Vagina (tissue), 2 donors: ENCODE measurements at regions not wholly inside any gene's neighbourhood (a gene's known extent, or its start where the extent isn't known, plus 50 kb on each side); places are given as distances from the start of the nearest gene placed in this dataset.

ENCODE experiments used
- DNase-seq, 2 donors: peaks; one replicate each; pipeline ENCODE4 v3.0.0-alpha.2; 2017; ENCODE audit errors: extremely low spot score in 2 of 2
- H3K27ac ChIP-seq: fragments of 200-600 bp; sonication (generic); one replicate; pipeline ENCODE4 v1.5.1; 2019
- H3K27me3 ChIP-seq: fragments of 200-600 bp; sonication (generic); one replicate; pipeline ENCODE4 v1.5.1; 2019
- H3K36me3 ChIP-seq, 2 donors: fragments of 200-600 bp; sonication (generic); one replicate each; pipeline ENCODE4 v1.5.1; 2017 to 2019
- H3K4me1 ChIP-seq: fragments of 200-600 bp; sonication (generic); one replicate; pipeline ENCODE4 v1.5.1; 2019
- H3K4me3 ChIP-seq, 2 donors: fragments of 200-600 bp; sonication (generic); 1 replicate in 1 of 2; 2 replicates in 1 of 2; pipeline ENCODE4 v1.5.1; 2016 to 2019
- H3K9me3 ChIP-seq: fragments of 200-600 bp; sonication (generic); one replicate; pipeline ENCODE4 v1.5.1; 2019
- CTCF ChIP-seq, 3 experiments: fragments of 450-650 bp in 2 of 3; fragments of 200-600 bp in 1 of 3; sonication (generic) in 1 of 3; IDR thresholded peaks; one replicate each; pipeline ENCODE4 v1.5.1; 2017 to 2019; ENCODE audit warnings: antibody characterized with exemption in 3 of 3, mild to moderate bottlenecking in 2 of 3, moderate library complexity in 2 of 3
- POLR2A ChIP-seq, 2 donors: fragments of 450-650 bp; IDR thresholded peaks; one replicate each; pipeline ENCODE4 v1.6.1; 2017; ENCODE audit warnings: antibody characterized with exemption in 2 of 2, mild to moderate bottlenecking in 2 of 2, moderate library complexity in 2 of 2
- POLR2AphosphoS5 ChIP-seq, 2 donors: sonication (generic); formaldehyde crosslinking; IDR thresholded peaks; one replicate each; pipeline ENCODE4 v1.9.0; 2017; ENCODE audit warnings: antibody characterized with exemption in 2 of 2, mild to moderate bottlenecking in 2 of 2, low read depth in 1 of 2; ENCODE audit not compliant: insufficient read depth in 1 of 2
- intact Hi-C: fragments of 100-400 bp; cut with DNase I; formaldehyde crosslinking; loops from one replicate; pipeline ENCODE4 v1.15.1; 2023

- Histone ChIP-seq H3K27ac (no peak overlapping the region), H3K9me3 (no peaks in the 10 kb centered on the region), H3K36me3 (no peaks in the 10 kb centered on the region), H3K27me3 (no peaks in the 10 kb centered on the region), H3K4me1 (no peaks in the 10 kb centered on the region), H3K4me3 (no peak overlapping the region)
- no peak for TF ChIP-seq POLR2A (IDR thresholded peaks at IDR 0.05)
- no peak for TF ChIP-seq POLR2AphosphoS5 (IDR thresholded peaks at IDR 0.05; ENCODE audit: insufficient read depth in 1 of 2, low read depth in 1 of 2)
- no peak for TF ChIP-seq CTCF (IDR thresholded peaks at IDR 0.05)
- DNase-seq, result no peak
- intact Hi-C loops, result no loop called here
Observed at GRCh38 chr5:91472631-91473030, 89.5 kb upstream of the ARRDC3 start.

DNA sequence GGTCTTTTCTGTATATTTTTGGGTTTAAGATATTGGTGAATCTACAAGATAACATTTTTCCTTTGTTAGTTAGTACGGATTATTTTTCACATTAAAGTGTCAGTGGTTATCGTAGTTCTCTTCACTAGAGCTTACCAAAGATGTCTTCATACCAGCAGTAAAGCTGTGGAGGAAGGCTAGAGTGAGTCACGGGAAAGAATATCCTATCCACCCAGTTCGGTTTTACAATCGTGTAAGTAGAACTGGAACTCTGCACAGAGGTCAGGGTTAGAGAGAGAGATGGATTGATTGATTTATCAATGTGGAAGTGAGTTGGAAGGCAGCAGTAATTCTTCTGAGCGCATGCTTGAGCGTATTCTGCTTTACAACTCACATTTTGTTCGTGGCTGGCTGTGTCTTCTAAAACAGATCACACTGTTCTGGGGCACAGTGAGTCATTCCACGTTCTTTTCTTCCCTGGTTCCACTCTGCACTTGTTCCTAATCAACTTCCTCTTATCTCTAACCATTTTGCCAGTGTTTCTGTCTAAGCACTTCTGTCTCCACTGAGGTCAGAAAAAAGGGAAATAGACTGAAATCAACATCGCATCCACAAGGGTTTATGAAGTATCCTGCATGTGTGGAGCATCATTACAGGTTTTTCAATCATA, 86.5 kb upstream of the ARRDC3 start:
- no peaks in the 10 kb centered on the region for H3K36me3 ChIP-seq
- DNase-seq, result no peak

GRCh38 chr5:91468651-91469422, 85.7 kb upstream of the ARRDC3 start:
- Histone ChIP-seq H3K9me3 (no peaks in the 10 kb centered on the region), H3K4me1 (no peaks in the 10 kb centered on the region), H3K4me3 (no peak overlapping the region), H3K27me3 (no peaks in the 10 kb centered on the region), H3K27ac (no peak overlapping the region), H3K36me3 (no peaks in the 10 kb centered on the region)
- no peak for DNase-seq
- intact Hi-C loops, result no loop called here
- TF ChIP-seq POLR2AphosphoS5 (IDR thresholded peaks at IDR 0.05; ENCODE audit: insufficient read depth in 1 of 2, low read depth in 1 of 2) (no peak), POLR2A (IDR thresholded peaks at IDR 0.05) (no peak), CTCF (IDR thresholded peaks at IDR 0.05) (no peak)

More for the DNA sequence above, 86.5 kb upstream of the ARRDC3 start:
- no peaks in the 10 kb centered on the region for H3K27me3 ChIP-seq
- no peaks in the 10 kb centered on the region for H3K9me3 ChIP-seq
- H3K4me3 ChIP-seq, result no peak overlapping the region
- H3K27ac ChIP-seq, result no peak overlapping the region
- no peaks in the 10 kb centered on the region for H3K4me1 ChIP-seq
- no peak for TF ChIP-seq POLR2AphosphoS5 (IDR thresholded peaks at IDR 0.05; ENCODE audit: insufficient read depth in 1 of 2, low read depth in 1 of 2)
- TF ChIP-seq CTCF (IDR thresholded peaks at IDR 0.05), result no peak
- no peak for TF ChIP-seq POLR2A (IDR thresholded peaks at IDR 0.05)
- intact Hi-C loops, result no loop called here

DNA sequence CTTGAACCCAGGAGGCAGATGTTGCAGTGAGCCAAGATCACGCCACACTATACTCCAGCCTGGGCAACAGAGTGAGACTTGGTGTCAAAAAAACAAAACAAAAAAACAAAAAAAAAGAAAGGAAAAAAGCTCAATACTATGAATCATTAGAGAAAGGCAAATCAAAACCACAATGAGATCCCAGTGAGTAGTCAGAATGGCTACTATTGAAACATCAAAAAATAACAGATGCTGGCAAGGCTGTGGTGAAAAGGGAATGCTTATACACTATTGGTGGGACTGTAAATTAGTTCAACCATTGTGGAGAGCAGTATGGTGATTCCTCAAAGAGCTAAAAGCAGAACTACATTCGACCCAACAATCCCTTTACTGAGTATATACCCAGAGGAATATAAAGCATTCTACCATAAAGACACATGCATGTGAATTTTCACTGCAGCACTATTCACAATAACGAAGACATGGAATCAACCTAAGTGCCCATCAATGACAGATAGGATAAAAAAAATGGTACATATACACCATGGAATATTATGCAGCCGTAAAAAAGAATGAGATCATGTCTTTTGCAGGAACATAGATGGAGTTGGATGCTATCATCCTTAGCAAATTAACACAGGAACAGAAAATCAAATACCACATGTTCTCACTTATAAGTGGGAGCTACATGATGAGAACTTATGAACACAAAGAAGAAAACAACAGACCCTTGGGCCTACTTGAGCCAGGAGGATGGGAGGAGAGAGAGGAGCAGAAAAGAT, 81.9 kb upstream of the ARRDC3 start:
- H3K27ac ChIP-seq, result no peak overlapping the region
- intact Hi-C loops, result no loop called here

More for the DNA sequence above, 81.9 kb upstream of the ARRDC3 start:
- H3K27me3 ChIP-seq, result no peaks in the 10 kb centered on the region
- no peaks in the 10 kb centered on the region for H3K4me1 ChIP-seq
- no peak overlapping the region for H3K4me3 ChIP-seq
- no peaks in the 10 kb centered on the region for H3K36me3 ChIP-seq
- TF ChIP-seq CTCF (IDR thresholded peaks at IDR 0.05) (no peak), POLR2AphosphoS5 (IDR thresholded peaks at IDR 0.05; ENCODE audit: insufficient read depth in 1 of 2, low read depth in 1 of 2) (no peak), POLR2A (IDR thresholded peaks at IDR 0.05) (no peak)
- H3K9me3 ChIP-seq, result no peaks in the 10 kb centered on the region
- DNase-seq, result no peak
